OCI-LY1 (cell line): ENCODE measurements at regions not wholly inside any gene's neighbourhood (a gene's known extent, or its start where the extent isn't known, plus 50 kb on each side); places are given as distances from the start of the nearest gene placed in this dataset.

ENCODE experiments used
- H2AFZ ChIP-seq: fragments of 200-600 bp; sonication (generic), shearing (Covaris generic); 2 replicates; pipeline ENCODE4 v1.6.0; 2014; ENCODE audit warnings: antibody characterized with exemption, mild to moderate bottlenecking, low read length
- H3F3A ChIP-seq: fragments of 200-600 bp; sonication (generic), shearing (Covaris generic); 2 replicates; pipeline ENCODE4 v1.6.0; 2014; ENCODE audit warnings: mild to moderate bottlenecking, antibody characterized with exemption, low read length, moderate library complexity; ENCODE audit not compliant: insufficient read depth
- H3K27ac ChIP-seq: fragments of 200-600 bp; sonication (generic); 2 replicates; pipeline ENCODE4 v1.5.1; 2014; ENCODE audit warnings: low read length, mixed run types, mild to moderate bottlenecking, low read depth; ENCODE audit not compliant: poor library complexity, severe bottlenecking
- H3K27me3 ChIP-seq: fragments of 200-600 bp; sonication (generic); 2 replicates; pipeline ENCODE4 v1.6.0; 2014; ENCODE audit warnings: antibody characterized with exemption, mild to moderate bottlenecking, low read length, moderate library complexity; ENCODE audit not compliant: insufficient read depth
- H3K36me3 ChIP-seq: fragments of 200-600 bp; sonication (generic); 2 replicates; pipeline ENCODE4 v1.6.1; 2014; ENCODE audit warnings: mild to moderate bottlenecking, antibody characterized with exemption, low read length, moderate library complexity, mixed read lengths; ENCODE audit not compliant: insufficient read depth
- H3K4me1 ChIP-seq: fragments of 200-600 bp; sonication (generic); 2 replicates; pipeline ENCODE4 v1.5.1; 2014; ENCODE audit warnings: mild to moderate bottlenecking, low read length, moderate library complexity; ENCODE audit not compliant: insufficient read depth, severe bottlenecking
- H3K4me2 ChIP-seq: fragments of 200-600 bp; sonication (generic), shearing (Covaris generic); 2 replicates; pipeline ENCODE4 v1.6.1; 2014; ENCODE audit warnings: low read length
- H3K4me3 ChIP-seq: fragments of 200-600 bp; sonication (generic); 2 replicates; pipeline ENCODE4 v1.5.1; 2014; ENCODE audit warnings: low read length, low read depth, mild to moderate bottlenecking, mixed read lengths; ENCODE audit not compliant: poor library complexity, severe bottlenecking
- H3K79me2 ChIP-seq: fragments of 200-600 bp; shearing (Covaris generic); 2 replicates; pipeline ENCODE4 v1.6.1; 2016; ENCODE audit warnings: mixed run types, low read length, mixed read lengths; ENCODE audit not compliant: insufficient read depth
- H3K9ac ChIP-seq: fragments of 200-600 bp; sonication (generic), shearing (Covaris generic); 2 replicates; pipeline ENCODE4 v1.6.1; 2014; ENCODE audit warnings: mild to moderate bottlenecking, low read length, mixed read lengths
- H3K9me2 ChIP-seq: fragments of 200-600 bp; sonication (generic), shearing (Covaris generic); 2 replicates; pipeline ENCODE4 v1.6.1; 2014; ENCODE audit warnings: low read depth, mild to moderate bottlenecking, low read length, mixed read lengths
- H3K9me3 ChIP-seq: fragments of 200-600 bp; shearing (Covaris generic); 2 replicates; pipeline ENCODE4 v1.6.1; 2014; ENCODE audit warnings: low read length, mixed read lengths
- H4K20me1 ChIP-seq: fragments of 200-600 bp; sonication (generic), shearing (Covaris generic); 2 replicates; pipeline ENCODE4 v1.6.0; 2016; ENCODE audit warnings: mild to moderate bottlenecking, low read length; ENCODE audit not compliant: insufficient read depth
- CTCF ChIP-seq: fragments of 200-600 bp; sonication (generic), shearing (Covaris generic); IDR thresholded peaks from 2 replicates; pipeline ENCODE4 v1.5.1; 2017; ENCODE audit warnings: mild to moderate bottlenecking, antibody characterized with exemption, low read length, moderate library complexity, mixed read lengths
- EZH2 ChIP-seq: fragments of 200-600 bp; sonication (generic), shearing (Covaris generic); IDR thresholded peaks from 2 replicates; pipeline ENCODE4 v1.8.0; 2017; ENCODE audit warnings: borderline replicate concordance, mixed run types, mild to moderate bottlenecking, antibody characterized with exemption, low read length, moderate library complexity, mixed read lengths

- Histone ChIP-seq H4K20me1 (no peaks in the 10 kb centered on the region), H3K4me1 (no peaks in the 10 kb centered on the region), H3K36me3 (no peaks in the 10 kb centered on the region), H3K4me3 (no peak overlapping the region), H3K4me2 (no peak overlapping the region), H2AFZ (no peak overlapping the region), H3K27me3 (no peaks in the 10 kb centered on the region), H3K79me2 (no peaks in the 10 kb centered on the region), H3K9me3 (no peaks in the 10 kb centered on the region), H3K27ac (no peak overlapping the region), H3K9me2 (no peaks in the 10 kb centered on the region), H3K9ac (no peak overlapping the region), H3F3A (no peaks in the 10 kb centered on the region)
- TF ChIP-seq EZH2 (no peak), CTCF (no peak)
Observed at GRCh38 chr1:95542936-95543335, 308.9 kb downstream of the RWDD3 start.

GRCh38 chr1:95547005-95547404 is 313.0 kb downstream of the RWDD3 start:
- no peaks in the 10 kb centered on the region for H3K9me3 ChIP-seq
- H3K4me1 ChIP-seq: no peaks in the 10 kb centered on the region
- no peak overlapping the region for H2AFZ ChIP-seq
- H3K27me3 ChIP-seq: no peaks in the 10 kb centered on the region
- H3F3A ChIP-seq: no peaks in the 10 kb centered on the region
- no peak overlapping the region for H3K9ac ChIP-seq
- H4K20me1 ChIP-seq: no peaks in the 10 kb centered on the region
- H3K36me3 ChIP-seq: no peaks in the 10 kb centered on the region
- no peak overlapping the region for H3K27ac ChIP-seq
- H3K9me2 ChIP-seq: no peaks in the 10 kb centered on the region
- no peak overlapping the region for H3K4me2 ChIP-seq
- H3K79me2 ChIP-seq: no peaks in the 10 kb centered on the region
- H3K4me3 ChIP-seq: no peak overlapping the region
- TF ChIP-seq EZH2 (no peak), CTCF (no peak)

GRCh38 chr1:95548211-95548610 is 314.2 kb downstream of the RWDD3 start:
- no peaks in the 10 kb centered on the region for H3K9me2 ChIP-seq
- no peaks in the 10 kb centered on the region for H4K20me1 ChIP-seq
- H3K36me3 ChIP-seq: no peaks in the 10 kb centered on the region
- no peak overlapping the region for H3K27ac ChIP-seq
- no peaks in the 10 kb centered on the region for H3K4me1 ChIP-seq
- TF ChIP-seq EZH2 (no peak), CTCF (no peak)
- no peak overlapping the region for H3K4me2 ChIP-seq
- H3F3A ChIP-seq: no peaks in the 10 kb centered on the region
- H3K4me3 ChIP-seq: no peak overlapping the region
- H2AFZ ChIP-seq: no peak overlapping the region
- no peak overlapping the region for H3K9ac ChIP-seq
- H3K79me2 ChIP-seq: no peaks in the 10 kb centered on the region
- no peaks in the 10 kb centered on the region for H3K27me3 ChIP-seq
- no peaks in the 10 kb centered on the region for H3K9me3 ChIP-seq
